ENCODE measurements at regions not wholly inside any gene's neighbourhood (a gene's known extent, or its start where the extent isn't known, plus 50 kb on each side); places are given as distances from the start of the nearest gene placed in this dataset.

DNA sequence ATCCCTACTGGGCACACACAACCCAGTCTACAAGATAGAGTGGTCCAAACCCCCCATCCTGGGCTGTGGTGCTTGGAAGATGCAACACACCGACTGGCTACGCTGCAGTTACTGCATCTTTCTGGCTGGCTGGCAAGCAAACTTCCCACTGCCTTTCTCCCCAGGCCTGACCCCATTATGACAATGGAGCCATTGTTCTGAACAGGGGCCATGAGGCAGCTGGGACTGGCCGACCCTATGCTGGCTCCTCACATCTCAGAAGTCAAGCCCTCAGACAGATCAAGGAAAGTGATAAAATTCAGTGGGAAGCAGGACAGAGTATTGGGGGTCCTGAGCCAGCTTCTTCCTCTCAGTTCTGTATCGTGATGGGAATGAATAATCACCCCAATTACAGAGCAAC is 364.1 kb upstream of the ASIC2 start:
- Histone ChIP-seq H3K27me3 (no peaks in the 10 kb centered on the region; the same call in 1 of the 2 replicates), H3K9me3 (replicated peaks) (no peaks in the 10 kb centered on the region), H3K36me3 (no peaks in the 10 kb centered on the region), H3K4me3 (no peak overlapping the region), H3K4me1 (no peaks in the 10 kb centered on the region), H3K27ac (no peak overlapping the region)
- DNase-seq = peak in 1 of 2 experiments; percentile 12

DNA sequence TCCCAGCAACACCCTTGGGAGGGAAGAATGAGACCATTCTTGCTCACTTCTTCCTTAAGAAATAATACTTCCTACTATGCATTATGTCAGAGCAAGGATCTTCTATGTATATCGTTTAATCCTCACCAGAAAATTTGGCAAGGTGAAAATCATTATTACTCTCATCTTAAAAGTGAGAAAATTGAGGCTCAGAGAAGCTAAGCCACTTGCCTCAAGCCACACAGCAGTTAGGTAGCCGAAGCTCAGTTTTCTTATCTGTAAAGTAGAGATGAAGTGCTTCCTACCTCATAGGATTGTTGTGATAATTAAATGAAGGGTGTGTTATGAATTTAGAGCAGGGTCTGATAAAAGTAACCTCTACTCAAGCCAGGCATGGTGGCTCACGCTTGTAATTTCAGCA is 368.9 kb upstream of the ASIC2 start:
- no peak for DNase-seq
- no peaks in the 10 kb centered on the region; the same call in 1 of the 2 replicates for H3K27me3 ChIP-seq
- H3K27ac ChIP-seq = no peak overlapping the region
- H3K4me1 ChIP-seq = no peaks in the 10 kb centered on the region
- no peaks in the 10 kb centered on the region for H3K36me3 ChIP-seq
- no peaks in the 10 kb centered on the region for H3K9me3 ChIP-seq (replicated peaks)
- H3K4me3 ChIP-seq = no peak overlapping the region

GRCh38 chr17:33664116-33664840 is 371.2 kb upstream of the ASIC2 start:
- DNase-seq = no peak
- H3K4me1 ChIP-seq = no peaks in the 10 kb centered on the region
- H3K36me3 ChIP-seq = no peaks in the 10 kb centered on the region
- H3K27ac ChIP-seq = no peak overlapping the region
- H3K4me3 ChIP-seq = no peak overlapping the region
- H3K27me3 ChIP-seq = no peaks in the 10 kb centered on the region; the same call in 1 of the 2 replicates
- no peaks in the 10 kb centered on the region for H3K9me3 ChIP-seq (replicated peaks)

DNA sequence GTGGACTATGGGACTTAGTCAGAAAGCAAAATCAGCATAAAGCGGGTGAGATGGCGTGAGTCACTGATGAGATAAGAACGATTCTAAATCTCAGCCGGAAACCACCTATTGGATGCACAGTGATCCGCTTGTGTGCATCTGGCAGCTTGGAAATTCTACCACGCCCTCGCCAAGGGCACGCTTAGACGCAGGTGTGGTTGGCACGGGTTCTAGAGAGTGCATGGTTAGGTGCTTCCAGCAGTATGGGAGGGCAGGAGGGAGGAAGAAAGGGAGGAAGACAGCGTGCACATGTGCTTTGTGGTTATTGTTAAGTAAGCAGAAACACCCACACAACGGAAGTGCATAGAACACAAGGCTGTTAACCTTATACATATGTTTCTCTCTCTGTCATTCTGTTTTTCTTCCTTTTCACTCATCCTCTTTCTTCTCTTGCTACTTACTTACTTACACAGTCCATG is 374.0 kb upstream of the ASIC2 start:
- Histone ChIP-seq H3K27ac (no peak overlapping the region), H3K9me3 (replicated peaks) (no peaks in the 10 kb centered on the region), H3K27me3 (0 out of 2 replicates have a peak, but pooled peaks cover 9% of the 10 kb centered on the region), H3K4me3 (no peak overlapping the region), H3K4me1 (no peaks in the 10 kb centered on the region), H3K36me3 (no peaks in the 10 kb centered on the region)
- DNase-seq = no peak

DNA sequence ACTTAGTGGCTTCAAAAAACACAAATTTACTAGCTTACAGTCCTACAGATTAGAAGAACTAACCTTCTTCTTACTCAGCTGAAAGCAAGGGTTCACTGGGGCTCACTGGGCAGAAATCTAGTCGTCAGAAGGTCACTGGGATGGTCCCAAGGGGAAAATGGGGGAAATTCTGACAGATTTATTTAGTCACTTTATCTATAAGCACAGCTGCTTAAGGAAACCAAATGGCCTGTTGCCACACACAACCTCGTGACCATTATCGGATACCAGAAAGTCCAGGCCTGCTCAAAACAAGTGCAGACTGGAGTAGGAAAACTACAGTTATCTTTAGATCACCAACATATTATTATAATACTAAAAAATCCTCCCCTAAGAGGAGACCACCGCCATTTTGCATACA is 374.6 kb upstream of the ASIC2 start:
- H3K27ac ChIP-seq = no peak overlapping the region
- H3K9me3 ChIP-seq (replicated peaks) = no peaks in the 10 kb centered on the region
- H3K4me3 ChIP-seq = no peak overlapping the region
- no peaks in the 10 kb centered on the region for H3K36me3 ChIP-seq
- no peak for DNase-seq
- 0 out of 2 replicates have a peak, but pooled peaks cover 9% of the 10 kb centered on the region for H3K27me3 ChIP-seq
- H3K4me1 ChIP-seq = no peaks in the 10 kb centered on the region

GRCh38 chr17:33668516-33668915 is 375.4 kb upstream of the ASIC2 start:
- Histone ChIP-seq H3K4me3 (no peak overlapping the region), H3K27me3 (0 out of 2 replicates have a peak, but pooled peaks cover 9% of the 10 kb centered on the region), H3K4me1 (no peaks in the 10 kb centered on the region), H3K36me3 (no peaks in the 10 kb centered on the region), H3K9me3 (replicated peaks) (no peaks in the 10 kb centered on the region), H3K27ac (no peak overlapping the region)
- DNase-seq = no peak

DNA sequence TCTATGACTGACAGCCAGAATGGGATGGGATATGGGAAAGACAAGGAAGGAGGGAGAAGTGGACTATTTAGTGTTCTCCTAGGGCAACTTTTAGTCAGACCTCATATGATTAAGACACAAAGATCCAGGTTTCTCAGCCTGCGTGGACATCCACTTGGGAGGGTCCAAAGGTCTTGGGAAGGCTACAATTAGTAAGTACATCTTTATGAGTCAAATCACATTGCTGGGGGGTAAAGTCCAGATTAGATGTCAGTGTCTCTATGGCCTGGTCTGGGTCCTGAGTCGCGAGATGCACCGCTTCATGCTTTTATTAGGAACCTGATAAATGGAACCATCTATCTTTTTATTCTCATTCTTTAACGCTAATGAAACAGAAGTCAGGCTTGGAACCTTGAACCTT is 378.4 kb upstream of the ASIC2 start:
- Histone ChIP-seq H3K27me3 (0 out of 2 replicates have a peak, but pooled peaks cover 9% of the 10 kb centered on the region), H3K27ac (no peak overlapping the region), H3K36me3 (no peaks in the 10 kb centered on the region), H3K4me3 (no peak overlapping the region), H3K4me1 (no peaks in the 10 kb centered on the region), H3K9me3 (replicated peaks) (no peaks in the 10 kb centered on the region)
- no peak for DNase-seq

GRCh38 chr17:33674685-33675084 is 381.6 kb upstream of the ASIC2 start:
- DNase-seq = peak; percentile 46 to 74

DNA sequence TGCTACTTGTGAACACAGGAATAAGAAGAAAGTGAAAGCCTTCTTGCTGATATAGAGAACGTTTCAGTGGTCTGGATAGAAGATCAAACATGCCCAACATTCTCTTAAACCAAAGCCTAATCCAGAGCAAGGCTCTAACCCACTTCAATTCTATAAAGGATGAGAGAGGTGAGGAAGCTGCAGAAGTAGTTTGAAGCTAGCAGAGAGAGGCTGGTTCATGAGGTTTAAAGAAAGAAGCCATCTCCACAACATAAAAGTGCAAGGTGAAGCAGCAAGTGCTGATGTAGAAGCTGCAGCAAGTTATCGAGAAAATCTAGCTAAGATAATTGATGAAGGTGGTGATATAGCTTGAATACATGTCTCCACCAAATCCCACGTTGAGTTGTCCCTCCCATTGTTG is 383.3 kb upstream of the ASIC2 start:
- Histone ChIP-seq H3K27me3 (0 out of 2 replicates have a peak, but pooled peaks cover under 1% of the 10 kb centered on the region), H3K36me3 (no peaks in the 10 kb centered on the region), H3K4me3 (no peak overlapping the region), H3K9me3 (replicated peaks) (no peaks in the 10 kb centered on the region), H3K27ac (no peak overlapping the region), H3K4me1 (no peaks in the 10 kb centered on the region)
- no peak for DNase-seq

More at GRCh38 chr17:33674685-33675084, 381.6 kb upstream of the ASIC2 start:
- Histone ChIP-seq H3K4me3 (no peak overlapping the region), H3K27ac (no peak overlapping the region), H3K9me3 (replicated peaks) (no peaks in the 10 kb centered on the region), H3K4me1 (no peaks in the 10 kb centered on the region), H3K36me3 (no peaks in the 10 kb centered on the region), H3K27me3 (0 out of 2 replicates have a peak, but pooled peaks cover 9% of the 10 kb centered on the region)

DNA sequence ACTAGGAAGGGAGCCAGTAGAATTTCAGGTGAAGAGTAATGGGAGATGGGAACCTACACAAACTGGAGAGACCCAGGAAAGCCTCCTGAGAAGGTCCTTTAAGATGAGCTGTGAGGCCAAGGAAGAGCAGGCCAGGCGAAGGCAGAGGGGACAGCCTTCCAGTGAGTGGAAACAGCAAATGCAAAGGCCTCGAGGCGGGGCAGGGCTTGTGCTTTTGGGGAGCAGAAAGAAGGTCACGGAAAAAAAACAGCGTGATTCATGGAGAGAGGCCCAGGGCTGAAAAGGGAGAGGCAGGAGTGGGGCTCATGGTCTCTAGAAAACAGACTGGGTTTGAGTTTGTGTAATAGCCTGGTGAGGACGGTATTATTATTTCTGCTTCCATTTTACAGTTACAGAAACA is 386.5 kb upstream of the ASIC2 start:
- no peaks in the 10 kb centered on the region for H3K9me3 ChIP-seq (replicated peaks)
- H3K36me3 ChIP-seq = no peaks in the 10 kb centered on the region
- H3K4me1 ChIP-seq = no peaks in the 10 kb centered on the region
- H3K27me3 ChIP-seq = no peaks in the 10 kb centered on the region
- no peak overlapping the region for H3K4me3 ChIP-seq
- DNase-seq = no peak
- no peak overlapping the region for H3K27ac ChIP-seq

GRCh38 chr17:33680472-33680871 is 387.4 kb upstream of the ASIC2 start:
- Histone ChIP-seq H3K4me3 (no peak overlapping the region), H3K36me3 (no peaks in the 10 kb centered on the region), H3K27me3 (no peaks in the 10 kb centered on the region), H3K27ac (no peak overlapping the region), H3K9me3 (replicated peaks) (no peaks in the 10 kb centered on the region), H3K4me1 (no peaks in the 10 kb centered on the region)
- DNase-seq = no peak

GRCh38 chr17:33682599-33682998 is 389.5 kb upstream of the ASIC2 start:
- H3K27me3 ChIP-seq = no peaks in the 10 kb centered on the region
- DNase-seq = no peak
- no peaks in the 10 kb centered on the region for H3K4me1 ChIP-seq
- no peaks in the 10 kb centered on the region for H3K9me3 ChIP-seq (replicated peaks)
- no peaks in the 10 kb centered on the region for H3K36me3 ChIP-seq
- no peak overlapping the region for H3K27ac ChIP-seq
- no peak overlapping the region for H3K4me3 ChIP-seq

DNA sequence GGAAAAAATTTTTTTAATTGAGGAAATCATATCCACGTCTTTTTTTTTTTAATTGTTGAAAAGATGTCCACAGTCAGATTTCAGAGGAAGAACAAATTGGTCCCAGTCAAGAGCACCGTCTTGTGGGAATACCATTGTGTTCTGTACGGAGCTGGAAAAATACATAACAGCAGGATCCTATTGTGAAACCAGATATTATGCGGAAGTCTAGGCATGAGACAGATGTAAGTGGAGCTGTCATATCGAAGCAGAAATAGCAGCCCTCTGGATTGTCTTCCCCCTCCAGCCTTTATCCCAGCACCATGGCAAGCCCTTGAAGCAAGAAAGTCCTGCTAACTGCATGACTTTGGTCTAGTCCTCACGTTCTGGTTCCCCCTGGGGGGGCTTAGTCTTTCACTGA is 391.6 kb upstream of the ASIC2 start:
- Histone ChIP-seq H3K36me3 (no peaks in the 10 kb centered on the region), H3K4me3 (no peak overlapping the region), H3K4me1 (no peaks in the 10 kb centered on the region), H3K9me3 (replicated peaks) (no peaks in the 10 kb centered on the region), H3K27me3 (no peaks in the 10 kb centered on the region), H3K27ac (no peak overlapping the region)
- DNase-seq = no peak

DNA sequence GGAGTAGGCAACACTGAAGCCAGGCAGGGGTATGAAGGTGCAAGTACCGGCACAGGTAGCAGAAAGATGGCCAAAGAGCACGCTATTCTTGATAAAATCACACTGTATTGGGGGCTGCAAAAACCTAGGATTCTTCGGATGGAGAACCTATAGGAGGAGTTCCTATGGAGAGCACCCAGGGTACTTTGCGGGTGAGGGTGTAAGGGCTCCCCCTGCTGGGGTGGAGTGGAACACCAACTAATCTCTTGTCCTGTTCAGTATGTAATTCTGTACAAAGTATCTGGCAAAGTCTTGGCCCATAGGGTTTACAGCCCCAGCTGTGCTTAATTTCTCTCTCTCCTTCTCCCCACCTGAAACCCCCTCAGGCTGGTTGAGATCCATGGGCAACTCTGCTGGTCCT is 393.1 kb upstream of the ASIC2 start:
- Histone ChIP-seq H3K4me1 (no peaks in the 10 kb centered on the region), H3K9me3 (replicated peaks) (no peaks in the 10 kb centered on the region), H3K4me3 (no peak overlapping the region), H3K27me3 (no peaks in the 10 kb centered on the region), H3K27ac (no peak overlapping the region), H3K36me3 (no peaks in the 10 kb centered on the region)
- peak; percentile 7 to 53 for DNase-seq

DNA sequence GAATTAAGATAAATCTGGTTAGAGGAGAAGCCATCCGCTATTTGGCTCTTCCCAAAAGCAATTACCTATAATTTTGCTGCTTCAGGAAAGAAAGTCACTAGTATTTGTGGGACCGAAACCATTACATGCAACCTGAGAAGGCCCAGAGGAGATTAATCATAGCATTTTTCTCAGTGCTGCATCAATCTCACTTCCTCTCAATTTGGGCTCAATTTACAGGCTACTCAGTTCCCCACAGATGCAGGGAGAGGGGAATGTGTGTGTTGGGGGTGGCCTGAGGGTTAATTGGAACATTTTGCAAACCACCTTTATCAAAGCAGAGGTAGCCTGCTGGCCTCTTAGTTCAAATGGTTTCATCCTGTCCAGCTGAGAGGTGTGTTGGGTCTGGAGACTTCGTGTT is 394.7 kb upstream of the ASIC2 start:
- no peak overlapping the region for H3K27ac ChIP-seq

DNA sequence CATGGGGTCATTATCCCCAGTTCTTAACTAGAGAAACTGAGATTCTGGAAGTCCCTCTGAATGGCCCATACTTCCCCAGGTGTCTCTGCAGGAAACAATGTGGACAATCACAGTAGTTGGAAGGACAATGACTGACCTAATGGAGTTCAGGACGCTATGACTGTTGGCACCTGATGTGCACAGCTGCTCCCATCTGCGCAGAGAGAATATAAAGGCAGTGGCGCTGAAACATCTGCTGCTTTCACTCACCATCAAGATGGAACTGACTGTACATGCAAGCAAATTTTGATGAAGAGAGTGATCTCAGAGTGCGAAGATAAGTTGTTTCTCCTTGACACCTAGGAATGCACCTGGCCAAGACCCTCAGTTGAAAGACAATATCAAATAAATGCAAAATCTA is 395.7 kb upstream of the ASIC2 start:
- Histone ChIP-seq H3K27ac (no peak overlapping the region), H3K27me3 (no peaks in the 10 kb centered on the region; the same call in 1 of the 2 replicates), H3K4me1 (no peaks in the 10 kb centered on the region), H3K9me3 (replicated peaks) (no peaks in the 10 kb centered on the region), H3K36me3 (no peaks in the 10 kb centered on the region), H3K4me3 (no peak overlapping the region)
- DNase-seq = peak; percentile 24 to 57

More for the DNA sequence above, 394.7 kb upstream of the ASIC2 start:
- Histone ChIP-seq H3K27me3 (no peaks in the 10 kb centered on the region; the same call in 1 of the 2 replicates), H3K4me1 (no peaks in the 10 kb centered on the region), H3K4me3 (no peak overlapping the region), H3K9me3 (replicated peaks) (no peaks in the 10 kb centered on the region), H3K36me3 (no peaks in the 10 kb centered on the region)
- DNase-seq = no peak

Measured in SJCRH30 (cell line).